Nephron (organoid): ENCODE measurements at regions not wholly inside any gene's neighbourhood (a gene's known extent, or its start where the extent isn't known, plus 50 kb on each side); places are given as distances from the start of the nearest gene placed in this dataset.

Experiments used
- H3K27ac Mint-ChIP-seq, 3 experiments: 2 replicates each; pipeline ENCODE4 v1.8.0; 2020; ENCODE audit warnings: mixed read lengths in 3 of 3, mild to moderate bottlenecking in 2 of 3, moderate library complexity in 1 of 3
- H3K27me3 Mint-ChIP-seq: 2 replicates; pipeline ENCODE4 v1.8.0; 2021; ENCODE audit warnings: low read depth, mild to moderate bottlenecking, moderate library complexity, mixed read lengths
- H3K36me3 Mint-ChIP-seq: 2 replicates; pipeline ENCODE4 v1.8.0; 2020; ENCODE audit warnings: low read depth, mixed read lengths
- H3K4me1 Mint-ChIP-seq: 2 replicates; pipeline ENCODE4 v1.8.0; 2020; ENCODE audit warnings: mixed read lengths
- H3K4me3 Mint-ChIP-seq, 3 experiments: 2 replicates each; pipeline ENCODE4 v1.8.0; 2020; ENCODE audit warnings: mild to moderate bottlenecking in 3 of 3, mixed read lengths in 3 of 3, moderate library complexity in 2 of 3
- H3K9me3 Mint-ChIP-seq: 2 replicates; pipeline ENCODE4 v1.8.0; 2020; ENCODE audit warnings: mixed read lengths
- CTCF ChIP-seq, 3 experiments: fragments of 200-600 bp; sonication (generic); IDR thresholded peaks; one replicate each; pipeline ENCODE4 v1.5.0; 2021; ENCODE audit warnings: antibody characterized with exemption in 3 of 3; ENCODE audit not compliant: unreplicated experiment in 3 of 3

- TF ChIP-seq CTCF (IDR thresholded peaks at IDR 0.05; ENCODE audit: unreplicated experiment in 3 of 3) = no peak
- Mint-ChIP-seq H3K4me1 (no peaks in the 10 kb centered on the region), H3K4me3 (no peak overlapping the region), H3K9me3 (peaks cover 4% of the 10 kb centered on the region), H3K36me3 (no peaks in the 10 kb centered on the region), H3K27me3 (no peaks in the 10 kb centered on the region), H3K27ac (peak overlapping the region in 1 of 3 experiments; percentile 28)
Observed at GRCh38 chr3:153734777-153735551, 386.2 kb upstream of the ARHGEF26 start.

DNA sequence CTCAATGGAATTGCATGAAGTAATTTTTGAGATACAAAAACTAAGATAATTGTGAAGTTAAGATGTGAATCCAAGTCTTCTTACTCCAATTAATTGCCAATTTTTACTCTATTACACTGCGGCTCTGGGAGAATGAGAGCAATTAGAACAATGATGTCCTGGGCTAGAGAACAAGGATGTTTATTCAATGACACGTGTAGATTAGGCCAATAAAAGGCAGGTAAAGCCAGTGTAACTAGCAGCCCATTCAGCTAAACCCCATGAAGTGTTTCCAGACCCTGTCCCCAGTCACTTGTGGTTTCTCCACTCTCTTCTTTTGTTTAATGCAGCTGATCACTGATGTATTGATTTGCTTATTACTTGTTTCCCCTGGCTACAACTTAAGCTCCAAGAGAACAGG lies 381.1 kb upstream of the ARHGEF26 start:
- H3K36me3 Mint-ChIP-seq = no peaks in the 10 kb centered on the region
- peaks cover 4% of the 10 kb centered on the region for H3K9me3 Mint-ChIP-seq
- no peaks in the 10 kb centered on the region for H3K4me1 Mint-ChIP-seq
- no peaks in the 10 kb centered on the region for H3K27me3 Mint-ChIP-seq
- no peak overlapping the region for H3K27ac Mint-ChIP-seq
- TF ChIP-seq CTCF (IDR thresholded peaks at IDR 0.05; ENCODE audit: unreplicated experiment in 3 of 3) = no peak
- H3K4me3 Mint-ChIP-seq = no peak overlapping the region

- Mint-ChIP-seq H3K4me1 (no peaks in the 10 kb centered on the region), H3K4me3 (no peak overlapping the region), H3K9me3 (no peaks in the 10 kb centered on the region), H3K27me3 (no peaks in the 10 kb centered on the region), H3K27ac (no peak overlapping the region), H3K36me3 (no peaks in the 10 kb centered on the region)
- TF ChIP-seq CTCF (IDR thresholded peaks at IDR 0.05; ENCODE audit: unreplicated experiment in 3 of 3) = no peak
Observed at GRCh38 chr3:153744889-153745288, 376.3 kb upstream of the ARHGEF26 start.

DNA sequence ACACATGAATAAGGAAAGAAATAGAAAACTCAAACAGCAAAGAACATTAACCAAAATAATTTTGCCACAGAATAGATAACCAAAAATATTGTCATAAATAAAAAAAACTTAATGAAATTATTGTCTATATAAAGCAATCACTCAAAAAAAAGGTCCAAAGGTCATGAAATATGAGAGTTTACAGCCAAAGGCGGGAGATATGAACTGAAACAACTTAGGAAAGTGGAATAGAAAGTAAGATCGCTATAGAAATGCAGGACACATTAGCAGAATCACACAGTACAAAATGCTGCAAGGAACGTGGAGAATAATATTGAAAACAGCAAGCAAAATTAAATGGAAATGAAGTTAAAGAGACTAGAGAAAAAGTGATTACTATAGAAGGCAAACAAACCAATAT lies 375.0 kb upstream of the ARHGEF26 start:
- no peaks in the 10 kb centered on the region for H3K4me1 Mint-ChIP-seq

DNA sequence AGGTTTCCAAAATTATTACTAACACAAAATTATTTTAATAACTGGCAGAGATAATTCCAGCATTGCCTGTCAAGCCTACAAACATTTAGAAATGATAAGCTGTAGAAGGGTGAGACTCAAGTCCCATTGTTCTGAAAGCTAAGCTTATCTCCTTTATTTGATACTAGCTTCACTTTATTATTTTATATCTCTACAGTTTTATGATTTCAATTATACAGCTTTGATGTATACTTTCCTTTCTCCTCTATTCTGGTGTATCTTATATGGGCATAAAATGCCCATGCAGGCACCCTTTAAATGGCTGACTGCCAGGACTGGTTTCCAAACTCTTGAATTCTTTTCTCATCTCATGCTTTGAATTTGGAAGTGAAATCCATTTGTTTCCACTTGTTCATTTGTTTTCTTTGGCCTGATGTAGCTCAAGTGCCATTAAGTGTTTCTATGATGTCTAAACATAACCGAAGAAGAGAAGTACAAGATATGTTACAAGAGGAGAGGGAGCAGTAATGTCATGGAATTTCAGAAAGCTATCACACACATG lies 372.1 kb upstream of the ARHGEF26 start:
- H3K4me1 Mint-ChIP-seq = peaks cover 12% of the 10 kb centered on the region
- no peak overlapping the region for H3K27ac Mint-ChIP-seq
- TF ChIP-seq CTCF (IDR thresholded peaks at IDR 0.05; ENCODE audit: unreplicated experiment in 3 of 3) = no peak
- no peak overlapping the region for H3K4me3 Mint-ChIP-seq
- H3K27me3 Mint-ChIP-seq = no peaks in the 10 kb centered on the region
- no peaks in the 10 kb centered on the region for H3K9me3 Mint-ChIP-seq
- no peaks in the 10 kb centered on the region for H3K36me3 Mint-ChIP-seq

More for the DNA sequence above, 375.0 kb upstream of the ARHGEF26 start:
- Mint-ChIP-seq H3K36me3 (no peaks in the 10 kb centered on the region), H3K27ac (no peak overlapping the region), H3K9me3 (no peaks in the 10 kb centered on the region), H3K27me3 (no peaks in the 10 kb centered on the region), H3K4me3 (no peak overlapping the region)
- TF ChIP-seq CTCF (IDR thresholded peaks at IDR 0.05; ENCODE audit: unreplicated experiment in 3 of 3) = no peak
